Limb (tissue), 2 donors: ENCODE measurements at regions not wholly inside any gene's neighbourhood (a gene's known extent, or its start where the extent isn't known, plus 50 kb on each side); places are given as distances from the start of the nearest gene placed in this dataset.

ENCODE experiments used
- DNase-seq, 2 donors: peaks; one replicate each; pipeline ENCODE4 v3.0.0-alpha.2; 2016; ENCODE audit errors: extremely low spot score in 2 of 2

GRCh38 chr1:34603594-34603993 is 151.3 kb upstream of the GJB5 start:
- no peak for DNase-seq

DNA sequence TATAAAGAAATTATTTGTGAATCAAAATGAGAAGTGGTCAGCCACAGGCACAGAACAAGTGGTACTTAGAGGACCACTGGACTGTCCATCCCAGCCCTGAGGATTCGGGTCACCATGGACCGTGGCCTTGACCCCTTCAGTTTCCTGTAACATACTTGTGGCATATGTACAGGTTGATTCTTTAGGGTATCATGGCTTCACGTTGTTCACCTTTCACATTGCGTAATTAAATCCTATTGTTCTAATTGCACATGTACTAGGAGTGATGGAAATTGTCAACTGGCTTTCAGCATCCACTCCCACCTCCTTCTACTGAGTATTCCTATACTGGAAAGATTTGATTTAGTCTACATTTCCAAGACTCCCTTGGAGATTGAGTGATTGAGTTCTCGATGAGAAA is 148.3 kb upstream of the GJB5 start:
- no peak for DNase-seq

DNA sequence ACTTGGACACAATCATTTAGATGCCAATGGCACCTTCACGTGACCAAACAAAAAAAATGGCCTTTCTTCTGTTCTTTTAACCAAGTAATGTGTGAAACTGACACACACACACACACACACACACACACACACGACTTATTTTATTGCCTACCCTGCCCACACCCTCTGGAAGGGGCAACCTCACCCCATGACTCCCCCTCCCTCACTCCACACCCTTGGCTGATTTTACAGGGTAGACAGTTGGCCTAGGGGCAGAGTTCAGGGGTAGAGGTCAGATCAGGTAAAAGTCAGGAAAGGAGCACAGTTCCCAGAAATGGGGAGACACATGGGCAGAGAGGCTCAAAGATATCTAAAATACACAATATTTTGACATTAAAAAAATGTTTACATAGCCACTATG is 144.8 kb upstream of the GJB5 start:
- no peak for DNase-seq

DNA sequence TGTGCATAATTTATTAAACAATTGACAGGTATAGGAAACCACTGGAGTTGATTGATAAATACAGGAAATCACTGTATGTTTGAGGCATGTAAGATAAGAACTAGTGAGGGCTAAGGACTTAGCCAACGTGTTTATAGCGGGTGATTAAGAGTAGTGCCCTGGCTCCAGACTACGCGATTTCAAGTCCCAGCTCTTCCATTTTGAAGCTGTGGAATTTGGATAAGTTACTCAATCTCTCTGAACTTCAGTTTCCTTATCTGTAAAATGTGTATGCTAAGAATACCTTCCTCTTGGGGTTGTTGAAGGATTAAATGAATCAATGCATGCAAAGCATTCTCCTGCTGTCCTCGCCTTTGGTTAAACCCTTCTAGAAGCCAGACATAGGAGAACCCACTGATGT is 143.3 kb upstream of the GJB5 start:
- no peak for DNase-seq

DNA sequence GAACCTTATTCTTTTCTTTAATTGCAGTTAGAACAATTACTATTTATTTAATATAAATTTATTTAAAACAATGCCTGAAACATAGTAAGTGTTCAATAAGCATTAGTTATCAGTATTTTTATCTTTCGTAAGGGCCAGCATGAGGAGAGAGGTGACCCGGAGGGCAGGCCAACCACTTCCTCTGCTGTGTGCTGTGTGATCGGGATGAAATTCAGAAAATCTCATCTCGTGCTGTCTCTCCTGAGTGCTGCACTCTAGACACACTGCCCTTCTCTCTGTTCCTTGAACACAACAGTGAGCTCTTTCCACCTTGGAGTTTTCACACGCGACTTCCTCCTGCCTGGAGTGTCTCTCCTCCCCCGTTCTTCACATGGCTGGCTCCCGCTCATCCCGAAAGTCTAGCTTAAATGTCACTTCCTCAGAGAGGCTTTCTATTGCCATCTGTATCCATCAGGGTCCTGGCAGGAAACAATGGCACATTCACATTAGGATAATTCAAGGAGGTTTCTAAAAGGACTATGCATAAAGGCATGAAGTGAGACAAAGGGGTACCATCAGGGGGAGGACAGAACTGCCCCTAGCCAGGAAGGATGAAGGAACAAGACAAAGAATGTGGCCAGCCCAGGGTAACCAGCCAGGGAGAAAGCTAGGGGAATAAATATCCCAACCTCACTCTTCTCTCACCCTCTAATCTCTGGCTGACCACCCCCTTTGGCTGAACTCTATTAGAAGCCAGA is 142.6 kb upstream of the GJB5 start:
- DNase-seq = no peak

- no peak for DNase-seq
Observed at GRCh38 chr1:34617321-34618118, 137.3 kb upstream of the GJB5 start.

- DNase-seq = no peak
Observed at GRCh38 chr1:34618381-34618780, 136.5 kb upstream of the GJB5 start.

DNA sequence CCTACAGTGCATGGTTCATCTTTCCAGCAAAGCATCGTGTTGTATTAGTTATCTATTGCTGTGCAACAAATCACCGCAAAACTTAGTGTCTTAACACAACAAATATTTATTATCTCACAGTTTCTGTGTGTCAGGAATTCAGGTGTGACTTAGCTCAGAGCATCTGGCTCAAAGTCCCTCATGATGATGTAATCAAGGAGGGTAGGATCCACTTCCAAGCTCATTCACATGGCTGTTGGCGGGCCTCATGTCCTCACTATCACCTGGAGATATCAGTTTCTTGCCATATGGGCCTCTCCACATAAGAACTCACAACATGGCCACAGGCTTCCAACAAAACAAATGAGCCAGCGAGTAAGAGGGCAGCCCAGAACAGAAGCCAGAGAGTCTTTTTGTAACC is 135.6 kb upstream of the GJB5 start:
- DNase-seq = no peak

GRCh38 chr1:34621916-34622315 is 132.9 kb upstream of the GJB5 start:
- DNase-seq = no peak

DNA sequence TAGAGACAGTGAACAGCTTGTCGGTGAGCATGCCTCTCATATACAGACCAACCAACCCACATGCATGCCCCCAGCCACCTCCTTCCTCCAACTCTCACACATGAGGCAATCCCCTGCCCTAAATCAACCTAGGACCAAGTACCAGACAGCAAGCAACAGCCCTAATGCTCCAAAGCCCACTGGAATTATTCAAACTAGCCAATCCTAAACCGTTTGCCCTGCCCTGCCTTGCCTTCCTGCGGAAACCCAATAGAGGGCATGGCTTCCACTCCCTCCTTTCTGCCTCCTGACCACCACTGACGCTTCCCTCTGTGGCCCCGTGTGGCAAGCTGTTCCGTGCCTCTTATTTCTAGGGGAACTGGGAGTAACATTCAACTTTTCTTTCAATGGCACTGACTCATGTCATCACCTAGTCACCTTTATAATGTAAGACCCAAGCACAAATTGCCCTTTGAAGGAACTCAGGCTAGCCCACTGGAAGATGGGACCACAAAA is 129.3 kb upstream of the GJB5 start:
- no peak for DNase-seq

GRCh38 chr1:34627465-34628240 is 127.2 kb upstream of the GJB5 start:
- no peak for DNase-seq

GRCh38 chr1:34631126-34631525 is 123.7 kb upstream of the GJB5 start:
- DNase-seq = no peak

GRCh38 chr1:34639701-34640100 is 115.1 kb upstream of the GJB5 start:
- DNase-seq = no peak

- no peak for DNase-seq
Observed at GRCh38 chr1:34640654-34641401, 114.0 kb upstream of the GJB5 start.

- DNase-seq = no peak
Observed at GRCh38 chr1:34642679-34643078, 112.2 kb upstream of the GJB5 start.

GRCh38 chr1:34645109-34645688 is 109.6 kb upstream of the GJB5 start:
- DNase-seq = no peak

- DNase-seq = no peak
Observed at GRCh38 chr1:34645919-34646318, 108.9 kb upstream of the GJB5 start.

- DNase-seq = no peak
Observed at GRCh38 chr1:34648501-34648900, 106.3 kb upstream of the GJB5 start.

GRCh38 chr1:34650090-34650489 is 104.8 kb upstream of the GJB5 start:
- no peak for DNase-seq

- DNase-seq = no peak
Observed at GRCh38 chr1:34650800-34651199, 104.0 kb upstream of the GJB5 start.

DNA sequence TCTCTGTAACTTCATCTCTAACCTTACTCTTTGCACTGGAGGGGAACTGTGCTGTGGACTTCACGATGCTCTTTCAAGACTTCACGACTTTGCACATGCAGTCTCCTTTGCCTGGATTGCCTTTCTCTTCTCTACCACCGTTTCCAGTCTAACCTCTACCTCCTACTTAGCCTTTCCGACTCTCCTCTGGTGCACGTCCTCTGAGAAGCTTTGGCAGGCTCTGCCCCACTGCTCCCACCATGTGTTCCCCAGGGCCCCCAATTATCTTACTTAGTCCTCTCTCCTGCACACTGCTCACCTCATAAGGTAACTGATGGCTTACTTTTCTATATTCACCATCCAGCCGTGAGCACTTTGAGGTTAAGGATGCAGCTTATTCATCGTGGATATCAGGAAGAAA is 101.7 kb upstream of the GJB5 start:
- no peak for DNase-seq
